Fibroblast of lung (primary cell): ENCODE measurements at regions not wholly inside any gene's neighbourhood (a gene's known extent, or its start where the extent isn't known, plus 50 kb on each side); places are given as distances from the start of the nearest gene placed in this dataset.

ENCODE experiments used
- CTCF ChIP-seq, 2 donors: IDR thresholded peaks in 1 of 2; conservative IDR thresholded peaks in 1 of 2; 1 replicate in 1 of 2; 2 replicates in 1 of 2; pipeline ENCODE4 v1.5.1; 2011 to 2012; ENCODE audit warnings: low read length in 2 of 2, control low read depth in 1 of 2, inconsistent platforms in 1 of 2, low read depth in 1 of 2, mild to moderate bottlenecking in 1 of 2
- EZH2 ChIP-seq: IDR thresholded peaks from 2 replicates; pipeline ENCODE4 v1.5.1; 2012; ENCODE audit warnings: low read length, control low read depth, mild to moderate bottlenecking; ENCODE audit errors: missing control alignments

- no peak for TF ChIP-seq CTCF (conservative IDR thresholded peaks at IDR 0.05 in 1 of 2, IDR thresholded peaks at IDR 0.05 in 1 of 2; ENCODE audit: low read depth in 1 of 2, low read length in 2 of 2)
- TF ChIP-seq EZH2 = no peak
These were observed 596.4 kb upstream of the GHITM start for GRCh38 chr10:83542774-83543411.
